ENCODE measurements at regions not wholly inside any gene's neighbourhood (a gene's known extent, or its start where the extent isn't known, plus 50 kb on each side); places are given as distances from the start of the nearest gene placed in this dataset.

DNA sequence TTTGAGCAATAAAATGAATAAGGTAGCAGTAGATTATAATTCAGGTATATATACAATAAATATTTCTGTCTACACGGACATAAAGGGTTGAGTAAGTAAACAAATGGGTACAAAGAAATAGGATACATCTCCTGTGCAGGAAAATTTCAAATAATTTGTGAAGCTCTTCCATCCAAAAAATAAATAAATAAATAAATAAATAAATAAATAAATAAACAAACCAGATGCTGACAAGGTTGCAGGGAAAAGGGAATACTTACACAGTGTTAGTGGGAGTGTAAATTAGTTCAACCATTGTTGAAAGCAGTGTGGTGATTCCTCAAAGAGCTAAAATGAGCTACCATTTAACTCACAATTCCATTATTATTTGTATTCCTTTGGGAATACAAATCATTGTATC is 227.3 kb upstream of the CDH18 start:
- no peak for TF ChIP-seq CTCF (conservative IDR thresholded peaks at IDR 0.05; ENCODE audit: low read length)
- DNase-seq (ENCODE audit: low read depth) = no peak
- H3K4me3 ChIP-seq (ENCODE audit: low read length) = no peak overlapping the region

DNA sequence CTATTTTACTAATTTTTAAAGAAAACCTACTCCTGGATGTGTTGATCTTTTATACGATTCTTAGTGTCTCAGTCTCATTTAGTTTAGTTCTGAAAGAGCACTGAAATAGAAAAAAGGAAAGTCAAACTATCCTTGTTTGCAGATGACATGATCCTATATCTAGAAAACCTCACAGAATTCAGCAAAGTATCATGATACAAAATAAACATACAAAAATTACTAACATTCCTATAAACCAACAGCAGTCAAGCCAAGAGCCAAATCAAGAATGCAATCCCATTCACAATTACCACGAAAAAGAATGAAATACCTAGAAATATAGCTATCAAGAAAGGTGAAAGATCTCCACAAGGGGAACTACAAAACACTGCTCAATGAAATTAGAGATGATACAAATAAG is 225.8 kb upstream of the CDH18 start:
- no peak for TF ChIP-seq CTCF (conservative IDR thresholded peaks at IDR 0.05; ENCODE audit: low read length)
- H3K4me3 ChIP-seq (ENCODE audit: low read length) = no peak overlapping the region
- no peak for DNase-seq (ENCODE audit: low read depth)

GRCh38 chr5:20212701-20213100 is 224.7 kb upstream of the CDH18 start:
- H3K4me3 ChIP-seq (ENCODE audit: low read length) = no peak overlapping the region
- no peak for DNase-seq (ENCODE audit: low read depth)
- TF ChIP-seq CTCF (conservative IDR thresholded peaks at IDR 0.05; ENCODE audit: low read length) = no peak

GRCh38 chr5:20166456-20166855 is 178.5 kb upstream of the CDH18 start:
- no peak for TF ChIP-seq CTCF (conservative IDR thresholded peaks at IDR 0.05; ENCODE audit: low read length)
- no peak for DNase-seq (ENCODE audit: low read depth)

GRCh38 chr5:20158006-20158405 is 170.0 kb upstream of the CDH18 start:
- no peak for TF ChIP-seq CTCF (conservative IDR thresholded peaks at IDR 0.05; ENCODE audit: low read length)
- H3K4me3 ChIP-seq (ENCODE audit: low read length) = no peak overlapping the region
- no peak for DNase-seq (ENCODE audit: low read depth)

More at GRCh38 chr5:20166456-20166855, 178.5 kb upstream of the CDH18 start:
- no peak overlapping the region for H3K4me3 ChIP-seq (ENCODE audit: low read length)

- H3K4me3 ChIP-seq (ENCODE audit: low read length) = no peak overlapping the region
- no peak for DNase-seq (ENCODE audit: low read depth)
- no peak for TF ChIP-seq CTCF (conservative IDR thresholded peaks at IDR 0.05; ENCODE audit: low read length)
These were observed 169.1 kb upstream of the CDH18 start for GRCh38 chr5:20157089-20157488.

GRCh38 chr5:20145240-20145639 is 157.2 kb upstream of the CDH18 start:
- no peak for DNase-seq (ENCODE audit: low read depth)
- no peak overlapping the region for H3K4me3 ChIP-seq (ENCODE audit: low read length)
- TF ChIP-seq CTCF (conservative IDR thresholded peaks at IDR 0.05; ENCODE audit: low read length) = no peak

Data from AG10803 (cell line).